HuH-7 (cell line): ENCODE measurements at regions not wholly inside any gene's neighbourhood (a gene's known extent, or its start where the extent isn't known, plus 50 kb on each side); places are given as distances from the start of the nearest gene placed in this dataset.
"Not testable (repeated sequence)": the region's sequence is repeated elsewhere in the genome, so short reads cannot be mapped to it uniquely, and the experiment has no call there.

Source experiments
- DNase-seq: peaks from one replicate; pipeline ENCODE4 v3.0.0; 2011; ENCODE audit warnings: low spot score

DNA sequence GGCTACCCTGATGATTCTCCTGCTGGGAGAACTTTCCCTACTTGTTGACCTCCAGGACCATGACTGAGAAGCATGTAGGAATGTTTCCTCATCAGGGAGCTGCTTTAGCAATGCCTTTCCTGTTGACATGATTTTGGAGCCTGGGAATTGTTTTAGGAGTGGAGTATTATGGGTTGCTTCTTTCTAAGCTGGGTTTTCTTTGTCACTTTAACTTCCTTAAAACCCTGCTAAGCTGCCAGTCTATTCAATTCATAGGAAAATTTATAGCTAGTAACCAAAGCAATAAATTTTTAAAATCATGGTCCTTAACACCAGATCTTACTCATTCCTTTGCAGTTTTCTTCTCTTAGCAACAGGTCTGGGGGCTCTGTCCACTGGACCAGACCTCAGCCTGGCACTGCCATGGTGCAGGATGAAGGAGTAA is 125.6 kb upstream of the TACR1 start:
- DNase-seq = no peak

GRCh38 chr2:75324141-75324540 is 124.8 kb upstream of the TACR1 start:
- DNase-seq = no peak

DNA sequence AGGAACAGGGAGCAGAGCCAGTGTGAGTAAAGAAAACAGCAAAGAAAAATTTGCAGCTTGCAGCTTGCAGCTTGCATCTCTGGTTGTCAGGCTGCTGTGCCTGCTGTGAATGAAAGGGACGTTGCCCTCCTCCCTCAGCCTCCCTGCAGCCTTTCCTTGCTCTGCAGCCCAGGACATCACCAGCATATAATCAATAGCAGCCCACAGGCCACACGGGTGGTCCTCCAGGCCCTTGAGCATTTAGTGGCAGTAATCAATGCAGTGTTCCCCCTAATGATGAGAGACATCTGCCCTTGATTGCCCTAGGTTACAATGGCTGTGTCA is 122.2 kb upstream of the TACR1 start:
- DNase-seq = no peak

DNA sequence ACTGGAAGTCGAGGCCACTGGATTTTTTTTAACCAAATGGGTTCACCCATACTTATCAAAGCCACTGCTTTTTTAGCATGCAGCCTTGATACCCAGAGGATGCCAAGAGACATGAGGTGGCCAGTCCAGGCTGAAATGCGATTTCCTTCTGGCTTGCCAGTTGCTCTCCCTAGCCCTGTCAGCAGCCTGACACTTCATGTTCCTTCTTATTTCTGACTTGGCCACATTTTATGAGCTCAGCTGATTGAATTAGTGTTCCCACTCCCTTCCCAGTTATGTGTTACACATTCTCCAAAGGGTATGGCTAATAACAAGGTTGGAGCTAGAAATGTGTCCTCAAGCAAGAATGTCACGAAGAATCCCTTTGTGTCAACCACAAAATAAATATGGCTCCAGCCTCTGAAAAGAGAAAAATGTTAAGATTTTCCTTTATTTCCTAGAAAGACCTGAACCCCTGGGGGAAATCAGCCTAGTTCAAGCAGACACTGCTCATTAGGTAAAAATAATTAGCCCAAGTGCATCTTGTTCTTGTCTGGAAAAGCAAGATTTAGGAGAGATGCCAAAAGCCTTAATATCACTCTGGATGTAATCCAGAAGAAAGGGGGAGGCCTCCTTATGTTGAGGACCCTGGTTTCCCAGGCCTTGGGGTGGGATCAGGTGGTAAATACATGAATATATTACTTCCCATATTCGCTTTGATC is 121.7 kb upstream of the TACR1 start:
- no peak for DNase-seq

- no peak for DNase-seq
Observed at GRCh38 chr2:75319951-75320350, 120.6 kb upstream of the TACR1 start.

DNA sequence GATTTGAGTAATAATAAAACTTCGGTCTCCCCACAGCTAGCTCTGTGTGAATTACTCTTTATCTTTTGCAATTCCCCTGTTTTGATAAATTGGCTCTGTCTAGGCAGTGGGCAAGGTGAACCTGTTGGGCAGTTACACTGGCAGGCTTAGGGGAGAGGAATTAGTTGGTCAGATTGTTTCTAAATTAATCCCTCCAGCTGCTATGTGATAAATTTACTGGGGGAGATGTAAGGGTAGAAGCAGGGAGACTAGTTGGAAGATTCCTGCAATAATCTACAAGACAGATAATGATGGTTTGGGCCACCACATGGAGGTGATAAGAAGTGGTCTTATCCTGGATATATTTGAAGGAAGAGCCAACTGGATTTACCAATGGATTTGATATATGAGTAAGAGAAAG is 118.5 kb upstream of the TACR1 start:
- no peak for DNase-seq

GRCh38 chr2:75317316-75317715 is 118.0 kb upstream of the TACR1 start:
- DNase-seq = no peak

- no peak for DNase-seq
Observed at GRCh38 chr2:75315436-75315835, 116.1 kb upstream of the TACR1 start.

DNA sequence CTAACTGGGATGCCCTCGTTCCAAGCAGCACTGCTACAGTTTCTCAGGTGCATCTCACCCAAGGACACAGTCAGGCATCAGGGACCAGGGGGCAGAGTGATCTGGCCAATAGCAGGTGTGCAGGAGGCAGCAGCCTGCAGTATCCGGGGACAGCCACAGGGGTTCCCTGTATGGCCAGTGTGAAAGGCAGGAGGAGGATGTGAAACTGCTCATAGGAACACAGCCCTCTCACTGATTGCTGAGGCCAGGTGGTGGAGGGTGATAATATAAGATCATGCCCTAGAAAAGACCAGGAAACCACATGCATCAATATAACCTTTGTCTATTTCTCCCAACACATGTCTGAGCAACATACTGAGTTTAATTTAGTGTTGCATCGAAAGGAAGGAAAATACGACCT is 112.7 kb upstream of the TACR1 start:
- peak; percentile 13 for DNase-seq

DNA sequence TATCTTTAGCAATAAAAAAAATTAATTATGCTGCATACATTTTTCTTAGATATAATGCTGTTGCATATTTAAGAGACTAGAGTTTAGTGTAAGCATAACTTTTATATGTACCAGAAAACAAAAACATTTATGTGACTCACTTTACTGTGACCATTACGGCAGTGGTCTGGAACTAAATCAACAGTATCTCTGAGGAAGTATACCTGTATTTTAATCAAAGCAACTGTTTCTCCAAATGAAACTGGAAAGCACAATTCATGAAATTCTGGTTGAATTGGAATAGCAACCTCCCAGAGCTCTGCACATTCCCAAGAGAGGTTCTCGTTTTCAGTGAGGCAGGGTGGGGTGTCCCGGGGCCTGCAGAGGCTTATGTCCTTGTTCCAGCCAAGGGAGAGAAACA is 112.2 kb upstream of the TACR1 start:
- no peak for DNase-seq

- DNase-seq = no peak
Observed at GRCh38 chr2:75310876-75311275, 111.6 kb upstream of the TACR1 start.

GRCh38 chr2:75309596-75310463 is 110.5 kb upstream of the TACR1 start:
- DNase-seq = no peak

DNA sequence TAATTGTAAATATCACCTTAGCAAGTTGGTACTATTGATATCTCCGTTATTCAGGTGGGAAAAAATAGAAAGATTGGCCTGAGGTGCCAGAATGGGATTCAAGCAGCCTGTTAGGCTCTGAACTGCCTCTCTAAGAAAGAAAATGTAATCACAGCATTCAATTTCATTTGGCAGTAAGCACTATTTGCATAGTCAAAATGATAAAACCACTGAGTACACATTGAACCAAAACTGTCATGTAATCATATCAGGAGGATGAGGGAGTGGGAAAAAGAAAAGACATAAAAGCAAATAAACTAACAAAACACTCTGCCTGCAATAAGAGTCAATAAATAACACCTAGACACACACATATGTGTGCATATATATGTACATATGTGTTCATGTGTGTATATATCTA is 103.9 kb upstream of the TACR1 start:
- no peak for DNase-seq

DNA sequence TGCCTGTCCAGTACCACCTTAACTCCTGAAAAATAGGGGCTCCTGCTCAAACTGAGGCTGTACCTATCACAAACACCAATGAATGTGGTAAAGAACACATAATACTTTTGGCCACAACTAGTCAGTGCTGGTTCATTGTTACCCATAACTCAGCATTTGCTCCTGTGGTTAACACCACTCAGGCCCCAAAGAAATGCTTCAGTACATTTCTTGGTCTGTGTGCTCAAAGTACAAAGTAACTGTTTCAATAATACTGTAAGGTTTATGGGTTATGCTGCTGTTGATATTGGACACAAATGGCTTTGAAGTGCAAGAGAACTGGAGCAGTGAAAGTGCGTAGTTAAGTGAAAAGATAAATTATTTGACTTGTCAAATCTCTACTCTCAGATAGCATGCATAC is 95.0 kb upstream of the TACR1 start:
- no peak for DNase-seq

GRCh38 chr2:75292826-75293225 is 93.5 kb upstream of the TACR1 start:
- no peak for DNase-seq

DNA sequence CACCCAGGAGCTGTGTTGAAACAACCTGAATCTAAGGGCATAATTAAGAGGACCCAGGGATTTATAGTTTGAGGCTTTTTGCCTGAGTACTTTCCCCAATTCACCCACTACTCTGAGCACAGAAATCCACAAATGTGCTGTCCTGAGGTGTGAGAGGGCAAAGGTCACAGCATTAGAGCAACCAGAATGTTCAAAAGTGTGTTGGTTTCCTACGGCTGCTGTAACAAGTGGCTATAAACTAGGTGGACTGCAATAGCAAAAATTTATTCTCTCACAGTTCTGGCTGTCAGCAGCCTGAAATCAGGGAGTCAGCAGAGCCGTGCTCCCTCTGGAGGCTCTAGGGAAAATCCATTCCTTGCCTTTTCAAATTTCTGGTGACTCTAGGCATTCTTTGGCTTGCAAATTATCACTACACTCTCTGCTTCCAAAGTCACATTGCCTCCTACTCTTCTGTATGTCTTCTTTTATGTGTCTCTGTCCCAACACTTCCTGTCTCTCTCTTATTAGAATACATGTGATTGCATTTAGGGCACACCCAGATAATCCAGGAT is 91.4 kb upstream of the TACR1 start:
- DNase-seq = no peak

DNA sequence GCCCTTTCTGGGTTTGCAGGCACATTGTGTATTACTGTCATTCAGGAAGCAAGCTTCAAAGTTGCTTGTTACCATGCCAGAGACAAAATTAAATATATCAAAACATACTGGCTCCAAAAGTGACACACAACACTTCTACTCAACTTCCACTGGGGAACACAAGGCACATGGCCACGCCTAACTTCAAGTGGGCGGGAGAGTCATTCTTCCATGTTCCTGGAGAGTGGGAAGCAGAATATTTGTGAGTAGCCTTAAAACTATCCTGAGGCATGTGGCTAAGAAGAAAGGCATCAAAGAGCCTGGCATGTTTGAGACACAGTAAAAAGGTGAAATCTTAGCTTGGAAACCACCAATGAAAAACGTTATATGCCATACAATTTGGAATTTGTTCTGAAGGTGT is 90.5 kb upstream of the TACR1 start:
- no peak for DNase-seq

DNA sequence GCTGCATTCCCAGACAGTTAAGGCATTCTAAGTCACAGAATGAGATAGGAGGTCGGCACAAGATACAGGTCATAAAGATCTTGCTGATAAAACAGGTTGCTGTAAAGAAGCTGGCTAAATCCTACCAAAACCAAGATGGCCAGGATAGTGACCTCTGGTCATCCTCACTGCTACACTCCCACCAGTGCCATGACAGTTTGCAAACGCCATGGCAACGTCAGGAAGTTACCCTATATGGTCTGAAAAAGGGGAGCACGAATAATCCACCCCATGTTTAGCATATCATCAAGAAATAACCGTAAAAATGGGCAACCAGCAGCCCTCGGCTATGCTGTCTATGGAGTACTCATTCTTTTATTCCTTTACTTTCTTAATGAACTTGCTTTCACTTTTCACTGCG is 89.9 kb upstream of the TACR1 start:
- not testable (repeated sequence) for DNase-seq

DNA sequence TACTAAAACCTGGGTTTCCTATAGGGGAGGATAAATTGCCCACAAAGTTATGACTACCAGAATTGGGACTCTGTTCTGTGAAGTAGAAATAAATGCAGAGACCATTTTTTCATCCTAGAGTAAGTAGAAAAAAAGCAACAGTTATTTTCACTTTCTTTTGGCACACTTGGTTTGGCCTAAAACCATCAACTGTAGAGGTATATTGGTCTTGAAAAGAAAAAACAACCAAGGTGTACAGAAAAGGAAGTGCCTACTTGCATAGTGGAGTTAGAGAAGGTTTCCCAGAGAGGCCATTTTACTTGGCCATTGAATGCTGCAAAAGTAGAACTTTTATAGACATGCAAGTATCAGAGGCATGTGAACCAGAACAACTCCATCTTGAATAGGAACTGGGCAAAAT is 89.4 kb upstream of the TACR1 start:
- no peak for DNase-seq

- DNase-seq = no peak
Observed at GRCh38 chr2:75287624-75288316, 88.5 kb upstream of the TACR1 start.

DNA sequence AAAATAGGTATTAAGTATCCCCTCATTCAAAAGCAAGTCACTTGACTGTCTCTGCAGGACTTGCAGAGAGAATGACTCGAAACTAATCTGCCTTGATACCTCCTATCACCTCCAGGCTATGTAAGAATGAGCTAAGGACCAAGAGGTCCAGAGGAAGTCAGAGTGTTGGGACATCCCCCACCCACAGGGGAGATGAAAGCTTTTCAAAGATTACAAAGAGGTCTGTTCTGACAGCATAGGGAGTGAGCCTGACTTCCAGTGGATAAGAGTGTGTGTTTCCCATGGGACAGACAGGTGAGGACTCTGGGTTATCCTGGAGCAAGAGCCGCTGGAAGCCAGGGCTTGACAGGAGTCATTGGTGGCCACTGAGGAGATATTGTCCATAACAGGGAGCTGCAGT is 85.0 kb upstream of the TACR1 start:
- no peak for DNase-seq

- no peak for DNase-seq
Observed at GRCh38 chr2:75278821-75279379, 79.6 kb upstream of the TACR1 start.

- no peak for DNase-seq
Observed at GRCh38 chr2:75278314-75278713, 79.0 kb upstream of the TACR1 start.
